Mucosa of rectum (tissue), 2 donors: ENCODE measurements at regions not wholly inside any gene's neighbourhood (a gene's known extent, or its start where the extent isn't known, plus 50 kb on each side); places are given as distances from the start of the nearest gene placed in this dataset.

Source experiments
- H3K27ac ChIP-seq, 2 donors: one replicate each; pipeline ENCODE4 v1.7.0; 2013; ENCODE audit warnings: inconsistent platforms in 2 of 2, low read depth in 2 of 2, low read length in 2 of 2
- H3K27me3 ChIP-seq, 2 donors: one replicate each; pipeline ENCODE4 v1.7.0; 2013; ENCODE audit warnings: low read length in 2 of 2; ENCODE audit not compliant: control insufficient read depth in 2 of 2, insufficient read depth in 2 of 2
- H3K36me3 ChIP-seq, 2 donors: one replicate each; pipeline ENCODE4 v1.7.0; 2013; ENCODE audit warnings: low read length in 2 of 2; ENCODE audit not compliant: control insufficient read depth in 2 of 2, insufficient read depth in 2 of 2
- H3K4me1 ChIP-seq, 2 donors: one replicate each; pipeline ENCODE4 v1.7.0; 2013; ENCODE audit warnings: low read length in 2 of 2, mild to moderate bottlenecking in 1 of 2; ENCODE audit not compliant: control insufficient read depth in 2 of 2, insufficient read depth in 2 of 2
- H3K4me3 ChIP-seq, 2 donors: one replicate each; pipeline ENCODE4 v1.7.0; 2013; ENCODE audit warnings: low read length in 2 of 2
- H3K9ac ChIP-seq, 2 donors: one replicate each; pipeline ENCODE4 v1.7.0; 2013; ENCODE audit warnings: low read length in 2 of 2, low read depth in 1 of 2, mild to moderate bottlenecking in 1 of 2
- H3K9me3 ChIP-seq, 2 donors: one replicate each; pipeline ENCODE4 v1.7.0; 2013; ENCODE audit warnings: low read length in 2 of 2; ENCODE audit not compliant: control insufficient read depth in 2 of 2
- donor health status: healthy.
- donor health status: Normal muscosa, but diverticular disease.

DNA sequence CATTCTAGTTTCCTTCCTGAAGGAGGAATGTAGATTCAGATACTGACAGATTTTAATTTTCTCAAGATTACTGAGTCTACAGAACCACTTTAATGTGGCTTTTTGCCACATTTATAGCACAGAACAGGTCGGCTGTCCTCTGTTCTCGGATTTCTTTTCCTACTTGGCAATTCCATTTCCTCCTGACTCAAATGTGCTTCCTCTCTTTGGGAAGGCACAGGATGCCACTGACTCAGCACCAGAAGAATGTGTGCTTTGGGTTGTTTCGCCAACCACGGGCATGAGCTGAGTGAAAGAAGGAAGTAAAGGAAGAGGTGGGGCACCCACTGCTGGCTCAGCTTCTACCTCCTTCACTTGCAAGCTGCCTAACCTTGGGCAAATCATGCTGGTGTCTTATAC, 970.6 kb upstream of the ACVR2A start:
- Histone ChIP-seq H3K36me3 (no peaks in the 10 kb centered on the region), H3K9ac (no peak overlapping the region), H3K9me3 (no peaks in the 10 kb centered on the region), H3K4me3 (no peak overlapping the region), H3K27ac (no peak overlapping the region), H3K27me3 (no peaks in the 10 kb centered on the region), H3K4me1 (no peaks in the 10 kb centered on the region)

DNA sequence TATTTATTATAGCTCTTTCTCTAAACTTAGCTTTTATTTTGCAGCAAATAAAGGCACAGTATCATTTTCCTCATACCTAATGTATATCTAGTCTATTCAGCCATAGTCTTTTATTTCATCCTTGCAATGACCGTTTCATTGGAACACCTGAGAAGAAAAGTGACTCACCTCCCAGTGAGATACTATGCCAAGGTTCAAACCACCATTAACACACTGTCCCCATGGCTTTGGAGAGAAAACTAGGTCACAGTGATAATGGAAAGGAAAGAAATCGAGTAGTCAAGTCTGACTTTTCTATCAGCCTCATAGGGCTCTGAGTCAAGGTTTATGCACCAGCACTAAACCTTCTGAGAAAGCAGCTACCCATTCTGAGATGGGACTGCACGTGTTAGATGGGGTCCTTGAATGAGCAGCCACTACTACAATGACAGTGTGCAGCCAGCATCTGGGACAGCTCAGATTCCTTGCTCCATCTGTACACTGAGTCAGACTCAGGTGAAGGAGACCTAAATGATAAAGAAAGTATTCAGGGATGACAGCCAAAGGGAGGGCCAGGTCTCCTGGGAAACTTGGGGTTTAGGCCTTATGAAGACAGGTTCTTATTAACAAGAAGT, 971.1 kb upstream of the ACVR2A start:
- Histone ChIP-seq H3K36me3 (no peaks in the 10 kb centered on the region), H3K4me3 (no peak overlapping the region), H3K4me1 (no peaks in the 10 kb centered on the region), H3K27ac (no peak overlapping the region), H3K27me3 (no peaks in the 10 kb centered on the region), H3K9ac (no peak overlapping the region), H3K9me3 (no peaks in the 10 kb centered on the region)

DNA sequence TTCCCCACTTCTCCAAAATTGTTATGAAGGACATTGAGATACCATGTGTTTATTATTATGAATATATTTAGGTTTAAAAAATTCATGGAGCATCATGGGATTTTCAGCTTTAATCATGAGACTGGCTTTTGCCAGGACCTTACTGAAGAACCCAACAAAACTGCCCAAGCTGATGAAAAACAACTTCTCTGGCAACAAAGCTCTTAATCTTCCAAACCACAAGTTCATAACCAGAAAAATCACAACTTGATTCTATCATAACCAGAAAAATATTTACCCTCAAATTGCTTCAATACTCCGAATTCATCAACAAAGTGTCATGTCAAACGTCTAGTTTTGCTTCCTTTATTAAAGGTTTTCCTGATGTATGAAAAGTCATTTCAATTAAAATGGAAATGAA, 971.8 kb upstream of the ACVR2A start:
- H3K4me3 ChIP-seq: no peak overlapping the region
- H3K4me1 ChIP-seq: no peaks in the 10 kb centered on the region
- no peak overlapping the region for H3K9ac ChIP-seq
- H3K9me3 ChIP-seq: no peaks in the 10 kb centered on the region
- no peaks in the 10 kb centered on the region for H3K36me3 ChIP-seq
- H3K27ac ChIP-seq: no peak overlapping the region
- H3K27me3 ChIP-seq: no peaks in the 10 kb centered on the region

DNA sequence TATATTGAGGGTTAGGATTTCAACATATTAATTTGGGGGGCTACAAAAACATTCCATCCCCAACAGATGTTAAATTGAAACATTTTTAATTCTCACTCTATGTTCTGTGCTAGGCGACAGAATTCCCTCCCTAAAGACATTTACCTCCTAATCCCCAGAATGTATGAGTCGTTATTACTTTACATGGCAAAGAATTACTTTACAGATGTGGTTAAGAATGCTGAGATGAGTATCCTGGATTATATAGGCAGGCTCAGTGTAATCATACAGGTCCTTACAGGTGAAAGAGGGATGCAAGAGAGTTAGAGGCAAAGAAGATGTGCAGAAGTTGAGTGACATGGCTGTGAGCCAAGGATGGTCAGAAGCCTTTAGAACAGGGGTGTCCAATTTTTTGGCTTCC, 974.1 kb upstream of the ACVR2A start:
- no peak overlapping the region for H3K9ac ChIP-seq
- no peaks in the 10 kb centered on the region for H3K36me3 ChIP-seq
- no peak overlapping the region for H3K27ac ChIP-seq
- H3K4me1 ChIP-seq: no peaks in the 10 kb centered on the region
- no peaks in the 10 kb centered on the region for H3K27me3 ChIP-seq
- H3K9me3 ChIP-seq: no peaks in the 10 kb centered on the region
- no peak overlapping the region for H3K4me3 ChIP-seq

DNA sequence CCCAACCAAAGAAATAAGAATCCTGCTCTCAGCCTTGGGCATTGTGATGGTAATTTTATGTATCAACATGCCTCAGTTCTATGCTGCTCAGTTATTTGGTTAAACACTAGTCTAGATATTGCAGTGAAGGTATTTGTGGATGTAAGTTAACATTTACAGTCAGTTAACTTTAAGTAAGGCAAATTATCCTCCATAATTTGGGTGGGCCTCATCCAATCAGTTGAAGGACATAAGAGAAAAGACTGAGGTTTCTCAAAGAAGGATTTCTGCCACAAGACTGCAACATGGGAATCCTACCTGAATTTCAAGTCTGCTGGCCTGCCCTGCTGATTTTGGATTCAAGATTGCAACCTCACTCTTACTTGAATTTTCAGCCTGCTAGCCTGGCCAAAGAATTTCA, 975.5 kb upstream of the ACVR2A start:
- Histone ChIP-seq H3K9me3 (no peaks in the 10 kb centered on the region), H3K27me3 (no peaks in the 10 kb centered on the region), H3K36me3 (no peaks in the 10 kb centered on the region), H3K9ac (no peak overlapping the region), H3K4me3 (no peak overlapping the region), H3K4me1 (no peaks in the 10 kb centered on the region), H3K27ac (no peak overlapping the region)

DNA sequence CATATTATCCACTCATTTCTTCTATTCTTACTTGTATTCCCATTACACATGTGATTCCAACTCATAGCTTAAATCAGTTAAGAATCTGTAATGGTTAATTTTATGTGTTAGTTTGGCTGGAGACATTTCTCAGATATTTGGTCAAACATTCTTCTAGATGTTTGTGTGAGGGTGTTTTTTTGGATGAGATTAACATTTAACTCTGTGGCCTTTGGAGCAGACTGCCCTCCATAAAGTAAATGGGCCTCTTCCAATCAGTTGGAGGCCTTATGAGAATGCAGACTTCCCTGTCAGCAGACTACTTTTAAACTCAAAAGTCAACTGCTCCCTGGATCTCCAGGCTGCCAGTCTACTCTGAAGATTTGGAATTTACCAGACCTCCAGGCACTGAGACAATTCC, 976.8 kb upstream of the ACVR2A start:
- no peaks in the 10 kb centered on the region for H3K9me3 ChIP-seq
- no peak overlapping the region for H3K9ac ChIP-seq
- H3K27ac ChIP-seq: no peak overlapping the region
- no peaks in the 10 kb centered on the region for H3K36me3 ChIP-seq
- no peak overlapping the region for H3K4me3 ChIP-seq
- no peaks in the 10 kb centered on the region for H3K4me1 ChIP-seq
- H3K27me3 ChIP-seq: no peaks in the 10 kb centered on the region

DNA sequence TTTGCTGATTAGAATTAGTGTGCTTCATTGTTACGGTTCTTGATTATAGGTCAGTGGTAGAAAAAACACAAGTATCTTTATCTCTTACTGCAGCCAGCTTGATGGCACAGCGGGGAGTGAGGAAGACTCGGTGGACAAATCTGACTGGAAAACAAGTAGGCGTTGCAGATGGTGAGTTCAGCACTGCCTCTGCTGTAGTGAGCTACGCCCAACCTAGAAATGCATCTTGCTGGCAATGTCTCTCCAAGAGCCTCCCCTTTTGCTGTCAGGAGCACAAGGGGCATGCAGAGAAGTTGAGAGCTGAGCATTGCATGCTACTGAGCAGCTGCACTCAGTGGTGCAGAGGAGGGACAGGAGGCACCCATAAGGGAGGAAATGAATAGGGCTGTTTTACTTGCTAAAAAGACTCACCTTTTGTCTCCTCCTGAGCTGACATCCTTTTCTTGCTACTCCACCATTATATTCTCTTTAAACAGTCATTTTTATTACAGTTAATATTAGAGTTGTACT, 977.3 kb upstream of the ACVR2A start:
- no peak overlapping the region for H3K9ac ChIP-seq

DNA sequence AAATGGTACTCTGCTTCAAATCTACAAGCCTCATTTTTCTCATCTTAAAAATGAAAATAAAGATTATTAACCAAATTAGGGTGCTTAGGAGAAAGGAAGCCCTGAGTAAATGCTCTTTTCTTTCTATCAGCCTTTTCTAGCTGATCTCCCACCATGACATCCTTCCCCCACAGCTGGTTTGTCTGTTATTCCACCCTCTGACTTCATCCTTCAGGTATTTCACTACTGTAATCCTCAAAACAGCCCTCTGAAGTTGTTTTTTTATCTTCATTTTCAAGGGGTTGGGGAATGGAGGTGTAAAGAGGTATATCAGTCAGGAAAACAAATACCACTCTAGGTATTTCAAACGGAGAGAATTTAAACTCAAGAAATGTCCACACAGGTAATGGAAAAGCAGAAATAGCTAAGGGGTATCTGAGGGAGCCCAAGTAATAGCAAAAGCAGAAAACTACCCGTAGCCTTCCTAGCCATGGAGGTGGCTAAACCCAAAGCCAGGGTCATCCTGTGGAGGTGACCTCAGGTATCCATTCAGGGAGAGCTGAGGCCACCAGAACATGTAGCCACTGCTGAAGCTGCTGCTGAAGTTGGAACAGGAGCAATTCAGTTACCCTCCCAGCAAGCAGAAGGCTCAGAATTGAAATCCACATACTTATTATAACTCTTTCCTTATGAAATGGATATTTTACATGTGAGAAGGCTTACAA, 990.9 kb upstream of the ACVR2A start:
- no peaks in the 10 kb centered on the region for H3K9me3 ChIP-seq
- no peak overlapping the region for H3K4me3 ChIP-seq
- H3K4me1 ChIP-seq: no peaks in the 10 kb centered on the region
- no peak overlapping the region for H3K9ac ChIP-seq
- H3K27me3 ChIP-seq: no peaks in the 10 kb centered on the region
- no peaks in the 10 kb centered on the region for H3K36me3 ChIP-seq
- no peak overlapping the region for H3K27ac ChIP-seq

More for the DNA sequence above, 977.3 kb upstream of the ACVR2A start:
- no peaks in the 10 kb centered on the region for H3K27me3 ChIP-seq
- H3K27ac ChIP-seq: no peak overlapping the region
- H3K4me1 ChIP-seq: no peaks in the 10 kb centered on the region
- no peak overlapping the region for H3K4me3 ChIP-seq
- no peaks in the 10 kb centered on the region for H3K36me3 ChIP-seq
- H3K9me3 ChIP-seq: no peaks in the 10 kb centered on the region

DNA sequence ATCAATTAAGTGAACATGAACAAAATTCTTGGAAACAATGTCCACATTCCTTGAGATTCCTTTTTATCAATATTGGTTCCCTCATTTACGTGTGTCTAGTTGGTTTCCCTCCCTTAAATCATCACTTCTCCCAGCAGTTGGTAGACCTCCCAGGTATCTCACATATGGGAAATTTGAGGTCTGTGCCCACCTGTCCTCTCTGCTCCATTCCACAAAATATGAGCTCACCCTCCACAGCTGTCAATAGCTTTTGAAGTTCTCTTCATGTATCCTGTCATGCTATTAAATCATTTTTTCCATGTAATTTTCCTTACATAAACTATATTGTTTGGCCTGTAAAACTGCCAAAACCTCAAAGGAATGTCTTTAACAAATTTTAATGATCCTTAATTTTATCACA, 992.2 kb upstream of the ACVR2A start:
- no peak overlapping the region for H3K27ac ChIP-seq
- H3K9ac ChIP-seq: no peak overlapping the region
- H3K4me3 ChIP-seq: no peak overlapping the region
- no peaks in the 10 kb centered on the region for H3K36me3 ChIP-seq
- H3K27me3 ChIP-seq: no peaks in the 10 kb centered on the region
- H3K9me3 ChIP-seq: no peaks in the 10 kb centered on the region
- H3K4me1 ChIP-seq: no peaks in the 10 kb centered on the region

DNA sequence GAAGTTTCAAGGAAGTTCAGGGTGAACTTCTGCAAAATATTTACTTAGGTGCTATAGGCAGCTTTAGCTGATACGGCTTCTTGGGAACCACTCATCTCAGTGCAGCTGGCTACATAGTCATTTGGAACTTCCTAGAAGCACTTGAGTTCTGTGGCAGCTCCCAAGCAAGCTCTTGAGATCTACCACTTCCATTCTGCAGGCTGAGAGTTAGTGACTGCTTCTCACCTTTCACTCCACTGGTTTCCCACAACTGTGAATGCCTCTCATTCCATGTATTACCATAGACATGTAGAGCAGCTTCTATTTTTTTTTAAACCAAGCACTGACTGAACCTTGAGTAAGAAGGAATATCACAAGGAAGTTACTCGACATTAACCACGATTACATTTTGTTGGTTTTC, 994.1 kb upstream of the ACVR2A start:
- H3K9ac ChIP-seq: no peak overlapping the region
- no peak overlapping the region for H3K27ac ChIP-seq
- no peaks in the 10 kb centered on the region for H3K9me3 ChIP-seq
- H3K4me3 ChIP-seq: no peak overlapping the region
- H3K27me3 ChIP-seq: no peaks in the 10 kb centered on the region
- no peaks in the 10 kb centered on the region for H3K4me1 ChIP-seq
- no peaks in the 10 kb centered on the region for H3K36me3 ChIP-seq
